GM13976 (cell line): ENCODE measurements at regions not wholly inside any gene's neighbourhood (a gene's known extent, or its start where the extent isn't known, plus 50 kb on each side); places are given as distances from the start of the nearest gene placed in this dataset.

Experiments
- DNase-seq: peaks from one replicate; pipeline ENCODE4 v3.0.0; 2012; ENCODE audit warnings: low spot score
- CTCF ChIP-seq: IDR thresholded peaks from 2 replicates; pipeline ENCODE4 v1.5.1; 2012; ENCODE audit warnings: borderline replicate concordance, mild to moderate bottlenecking; ENCODE audit not compliant: insufficient read depth; ENCODE audit errors: extremely low read depth, missing control alignments, control extremely low read depth
- in situ Hi-C: fragments of 300-500 bp; cut with MboI; formaldehyde crosslinking; loops from one replicate; pipeline ENCODE4 v1.12.0; 2022; ENCODE audit warnings: low sequenced_read_pairs, mixed read lengths, inconsistent platforms; ENCODE audit not compliant: unreplicated experiment

DNA sequence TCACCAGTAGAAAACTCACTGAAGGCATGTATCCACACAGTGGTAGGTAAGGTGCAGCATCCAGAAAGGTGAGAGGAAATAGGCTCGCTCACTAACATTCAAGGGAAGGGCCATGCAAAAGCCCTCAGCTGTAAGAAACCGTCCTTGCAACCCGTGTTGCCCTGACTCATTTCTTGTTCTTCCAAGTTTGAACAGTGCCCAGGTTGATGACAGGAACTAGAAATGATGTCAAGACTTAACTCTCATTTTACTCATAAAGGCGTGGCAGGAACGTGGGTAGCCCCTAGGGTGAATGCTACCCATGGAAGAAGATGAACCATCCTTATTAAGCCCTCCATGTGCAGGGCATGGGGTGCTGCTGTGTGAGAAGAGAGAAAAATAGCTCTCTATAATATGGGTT is 187.6 kb downstream of the CD83 start:
- no peak for TF ChIP-seq CTCF
- DNase-seq: no peak
- in situ Hi-C loops: no loop called here

DNA sequence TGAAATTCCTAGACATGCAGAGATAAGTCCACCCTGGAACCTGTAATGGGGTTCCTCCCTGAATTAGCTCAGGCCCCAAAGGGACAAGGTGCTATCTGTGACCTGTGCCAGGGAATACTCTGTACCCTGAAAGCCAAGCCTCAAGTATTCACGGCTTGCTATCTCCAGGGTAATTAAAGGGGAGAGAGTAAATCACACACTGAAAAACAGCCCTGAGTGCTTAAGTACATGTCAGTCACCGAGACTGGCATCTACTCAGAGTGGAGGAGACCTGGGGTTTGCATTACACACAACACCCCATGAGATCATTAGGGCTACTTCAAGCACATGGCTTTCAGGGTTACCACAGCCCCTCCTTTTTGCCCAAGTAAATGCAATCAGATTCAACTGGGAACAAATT is 188.1 kb downstream of the CD83 start:
- in situ Hi-C loops: no loop called here

DNA sequence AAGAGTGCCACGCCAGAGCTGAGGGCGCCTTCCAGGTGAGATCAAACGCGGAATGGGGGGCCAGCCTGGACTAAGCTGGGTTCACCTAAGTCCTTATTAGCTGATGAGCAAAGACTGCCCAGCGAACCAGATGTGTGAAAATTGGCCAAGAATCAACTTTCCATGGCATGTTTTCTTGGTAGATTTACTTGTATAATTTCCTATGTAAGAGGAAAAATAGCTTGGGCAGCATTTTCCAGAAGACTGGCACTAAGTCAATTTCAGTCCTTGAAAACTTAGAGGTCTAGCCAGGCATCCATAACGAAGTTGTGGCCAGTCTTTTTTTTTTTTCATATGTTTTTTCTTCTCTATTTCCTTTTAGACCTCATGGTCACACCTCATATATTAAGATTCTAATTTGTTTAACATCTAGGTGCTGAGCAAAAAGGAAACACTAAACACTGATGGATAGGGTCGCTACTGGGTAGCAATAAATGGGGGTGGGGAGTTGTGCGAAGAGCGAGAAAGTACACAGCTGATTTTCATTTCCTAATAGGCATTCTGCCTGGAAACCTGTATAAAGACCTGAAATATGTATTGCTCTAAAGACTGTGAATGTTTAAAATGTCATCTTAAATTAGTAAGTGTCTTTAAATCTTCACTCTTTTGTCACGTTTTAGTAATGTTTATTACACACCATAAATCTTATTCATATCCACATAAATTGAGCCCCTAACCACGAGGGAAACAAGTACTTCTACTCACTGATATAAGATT is 188.8 kb downstream of the CD83 start:
- no peak for TF ChIP-seq CTCF
- no peak for DNase-seq
- in situ Hi-C loops: no loop called here

More for the DNA sequence above, 188.1 kb downstream of the CD83 start:
- no peak for DNase-seq
- TF ChIP-seq CTCF: no peak

GRCh38 chr6:14309516-14309915 is 191.9 kb downstream of the CD83 start:
- no peak for TF ChIP-seq CTCF
- in situ Hi-C loops: no loop called here
- no peak for DNase-seq

DNA sequence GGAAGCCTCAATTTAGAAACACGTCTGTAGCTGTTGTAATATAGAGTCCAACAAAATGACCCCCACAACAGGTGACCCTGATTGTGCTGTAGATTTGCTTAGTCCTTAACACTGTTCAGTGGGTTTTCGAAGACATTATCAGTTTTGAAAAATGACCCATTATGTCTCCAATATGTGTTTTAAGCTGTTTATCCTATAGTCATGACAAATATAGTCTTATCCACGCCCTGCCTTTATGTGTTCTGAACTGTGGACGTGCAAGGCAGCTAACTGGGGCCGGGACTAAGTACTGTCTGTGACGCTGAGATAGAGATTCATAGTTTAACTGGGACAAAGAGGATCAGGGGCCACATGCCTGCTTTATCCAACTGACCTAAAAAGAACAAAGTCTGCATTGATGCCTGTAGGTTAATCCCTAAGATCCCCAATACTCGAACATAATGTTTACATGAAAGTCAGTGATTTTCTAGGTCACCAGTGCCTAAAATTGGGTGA is 192.4 kb downstream of the CD83 start:
- DNase-seq: no peak
- no peak for TF ChIP-seq CTCF
- in situ Hi-C loops: no loop called here

DNA sequence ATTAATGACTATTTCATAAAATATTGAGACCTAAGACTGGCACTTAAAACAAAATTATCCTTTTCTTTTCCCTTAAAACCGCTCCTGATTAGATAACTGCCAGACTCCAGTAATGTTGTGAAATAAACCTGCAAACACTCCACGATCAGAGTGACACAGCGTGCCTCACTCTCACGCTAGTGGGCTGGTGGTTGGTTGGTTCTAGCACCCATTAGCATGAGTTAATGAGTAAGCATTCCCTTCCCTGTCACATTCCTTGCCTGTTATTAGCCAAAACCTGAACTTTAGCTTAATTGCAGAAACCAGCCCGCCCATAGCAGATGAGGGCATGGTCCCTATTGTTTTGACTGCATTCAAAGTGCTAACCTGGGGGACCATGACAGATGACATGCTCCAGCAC is 193.4 kb downstream of the CD83 start:
- TF ChIP-seq CTCF: no peak
- no peak for DNase-seq
- in situ Hi-C loops: no loop called here
